Fibroblast of mammary gland (primary cell): ENCODE measurements at regions not wholly inside any gene's neighbourhood (a gene's known extent, or its start where the extent isn't known, plus 50 kb on each side); places are given as distances from the start of the nearest gene placed in this dataset.

ENCODE experiments used
- DNase-seq: peaks from one replicate; pipeline ENCODE4 v3.0.0-alpha.2; 2010; ENCODE audit warnings: low read depth
- H3K4me3 ChIP-seq: 2 replicates; pipeline ENCODE4 v1.5.1; 2011; ENCODE audit warnings: low read depth, mild to moderate bottlenecking, low read length, moderate library complexity; ENCODE audit not compliant: control insufficient read depth
- CTCF ChIP-seq: conservative IDR thresholded peaks from 2 replicates; pipeline ENCODE4 v1.5.1; 2011; ENCODE audit warnings: low read depth, low read length, inconsistent platforms; ENCODE audit not compliant: control insufficient read depth, insufficient read depth

- DNase-seq, result no peak
- TF ChIP-seq CTCF, result no peak
- H3K4me3 ChIP-seq, result no peak overlapping the region
Measured at GRCh38 chr13:59352600-59352999, 811.1 kb downstream of the DIAPH3 start.

- no peak for DNase-seq
- TF ChIP-seq CTCF, result no peak
- H3K4me3 ChIP-seq, result no peak overlapping the region
Measured at GRCh38 chr13:59354665-59355369, 808.9 kb downstream of the DIAPH3 start.

- no peak overlapping the region for H3K4me3 ChIP-seq
- no peak for TF ChIP-seq CTCF
- peak; percentile 4 for DNase-seq
Measured at GRCh38 chr13:59356607-59357006, 807.1 kb downstream of the DIAPH3 start.

GRCh38 chr13:59358014-59358413, 805.7 kb downstream of the DIAPH3 start:
- no peak for TF ChIP-seq CTCF
- DNase-seq, result no peak
- H3K4me3 ChIP-seq, result no peak overlapping the region

- no peak overlapping the region for H3K4me3 ChIP-seq
- no peak for DNase-seq
- no peak for TF ChIP-seq CTCF
Measured at GRCh38 chr13:59360108-59360507, 803.6 kb downstream of the DIAPH3 start.

GRCh38 chr13:59360916-59361315, 802.8 kb downstream of the DIAPH3 start:
- DNase-seq, result no peak
- no peak for TF ChIP-seq CTCF
- H3K4me3 ChIP-seq, result no peak overlapping the region

GRCh38 chr13:59363313-59363712, 800.4 kb downstream of the DIAPH3 start:
- TF ChIP-seq CTCF, result no peak
- DNase-seq, result no peak
- no peak overlapping the region for H3K4me3 ChIP-seq
